Posterior cingulate gyrus (tissue), 11 donors: ENCODE measurements at regions not wholly inside any gene's neighbourhood (a gene's known extent, or its start where the extent isn't known, plus 50 kb on each side); places are given as distances from the start of the nearest gene placed in this dataset.
"Not testable (repeated sequence)": the region's sequence is repeated elsewhere in the genome, so short reads cannot be mapped to it uniquely, and the experiment has no call there.

Experiments used
- DNase-seq, 10 donors: peaks; one replicate each; pipeline versions ENCODE4 v3.0.0 to v3.0.0-alpha.2; 2020 to 2021; ENCODE audit warnings: mixed read lengths in 3 of 10
- intact Hi-C: fragments of 100-400 bp; cut with DNase I; formaldehyde crosslinking; loops from one replicate; pipeline ENCODE4 v1.15.1; 2023

DNA sequence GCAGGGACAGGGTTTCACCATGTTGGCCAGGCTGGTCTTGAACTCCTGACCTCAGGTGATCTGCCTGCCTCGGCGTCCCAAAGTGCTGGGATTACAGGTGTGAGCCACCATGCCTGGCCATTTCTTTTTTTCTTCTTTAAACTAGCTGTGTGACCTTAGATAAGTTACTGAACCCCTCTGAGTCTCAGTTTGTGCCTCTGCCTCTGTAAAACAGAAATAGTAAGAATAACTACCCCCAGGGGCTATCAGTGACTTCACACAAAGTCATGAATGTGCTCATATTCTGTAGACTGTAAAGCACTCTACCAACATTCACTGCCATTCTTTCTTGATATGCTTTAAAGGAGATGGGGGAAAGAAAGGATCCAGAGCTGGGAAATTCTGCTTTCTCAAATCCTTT is 120.7 kb downstream of the RPLP1 start:
- DNase-seq, intact Hi-C loops: not testable (repeated sequence)

DNA sequence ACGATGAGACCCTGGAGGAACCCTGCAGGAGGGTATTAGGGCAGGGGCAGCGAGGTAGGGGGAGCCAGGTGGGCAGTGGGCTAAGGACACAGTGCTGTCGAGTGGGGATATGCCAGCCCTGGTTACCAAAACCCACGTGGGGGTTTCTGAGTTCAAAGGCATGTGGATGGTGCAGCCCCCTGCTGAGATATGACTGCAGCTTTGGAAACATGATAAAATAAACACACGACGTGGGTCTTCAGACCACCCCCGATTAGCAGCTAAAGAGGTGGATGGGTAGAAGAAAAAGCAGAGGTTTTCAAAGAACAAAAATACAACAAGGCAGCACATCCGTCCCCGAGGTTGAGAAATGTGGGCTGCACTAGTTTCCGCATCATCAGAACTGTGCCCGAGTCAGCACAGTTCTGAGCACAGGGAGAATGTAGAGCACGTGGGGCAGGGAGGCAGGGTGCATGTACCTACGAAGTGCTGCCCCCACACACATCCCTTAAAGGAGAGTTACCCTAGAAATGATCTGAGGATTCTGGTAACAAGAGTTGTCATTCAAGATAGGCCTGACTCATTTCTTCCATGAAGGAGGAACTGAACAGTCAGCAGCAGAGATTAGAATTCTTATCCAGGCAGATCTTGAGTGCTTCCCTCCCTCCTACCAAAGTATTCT is 121.3 kb downstream of the RPLP1 start:
- intact Hi-C loops = no loop called here
- no peak for DNase-seq

DNA sequence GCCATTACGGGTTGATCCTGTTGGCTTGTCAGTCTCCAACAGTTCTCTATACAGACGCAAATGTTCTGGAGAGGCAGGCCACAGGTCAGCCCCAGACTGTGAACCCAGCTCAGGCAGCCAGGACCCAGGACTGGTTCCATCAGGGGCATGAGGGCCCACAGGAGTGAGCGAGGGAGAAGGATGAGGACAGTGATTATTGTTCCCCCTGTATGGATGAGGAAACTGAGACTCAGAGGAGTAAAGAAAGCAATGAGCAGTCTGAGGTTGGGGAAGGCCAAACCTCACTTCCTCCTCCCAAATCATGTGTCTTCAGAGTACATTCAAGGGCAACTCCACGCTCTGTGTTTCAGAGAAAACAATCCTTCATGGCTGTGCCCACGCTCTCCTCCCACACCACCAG is 121.9 kb downstream of the RPLP1 start:
- intact Hi-C loops = no loop called here
- no peak for DNase-seq

DNA sequence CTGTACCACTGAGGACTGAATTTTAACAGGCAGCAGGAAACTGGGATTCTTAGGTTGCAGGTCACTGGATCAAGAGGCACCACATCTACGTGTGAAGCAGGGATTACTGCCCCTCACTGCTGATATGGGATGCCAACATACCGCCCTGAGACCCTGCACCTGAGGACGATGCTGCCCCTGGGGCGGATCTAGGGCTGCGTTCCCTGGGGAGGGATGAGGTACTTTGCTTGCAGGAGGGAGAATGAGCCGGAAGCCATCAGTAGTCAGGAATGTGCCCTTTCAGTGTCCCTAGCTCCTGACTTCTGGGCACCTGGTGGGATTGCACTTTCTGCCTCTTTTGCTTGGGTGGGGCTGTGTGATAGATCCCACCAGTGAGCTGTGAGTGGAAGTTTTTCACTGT is 122.8 kb downstream of the RPLP1 start:
- intact Hi-C loops = loop anchor here (5.0 kb wide), 3 partner anchors 522 to 912 kb away; partner anchors contain the start of gene TLE3
- no peak for DNase-seq

DNA sequence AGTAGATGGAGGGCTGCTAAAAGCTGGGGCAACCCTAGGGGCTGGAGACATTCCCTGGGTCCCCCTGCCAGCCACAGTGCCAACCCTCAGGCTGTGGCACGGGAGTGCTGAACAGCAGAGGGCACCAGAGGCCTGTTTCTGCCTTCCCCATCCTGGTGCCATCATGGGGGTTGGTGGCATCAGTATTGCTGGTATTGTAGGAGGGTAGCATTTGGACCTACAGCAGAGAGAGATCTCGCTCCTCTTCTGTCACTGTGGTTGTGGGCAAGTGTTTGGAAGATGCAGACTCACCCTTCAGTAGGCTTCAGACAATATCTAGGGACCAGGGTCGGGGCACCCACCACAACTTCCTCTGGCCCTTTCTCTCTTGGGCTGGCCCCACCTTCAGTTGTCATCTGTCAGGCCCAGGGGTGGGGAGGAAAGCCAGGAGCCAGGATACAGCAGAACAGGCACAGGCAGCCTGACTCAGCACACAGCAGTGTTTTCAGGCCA is 123.5 kb downstream of the RPLP1 start:
- intact Hi-C loops = loop anchor here (5.0 kb wide), 3 partner anchors 521 to 911 kb away; partner anchors contain the start of gene TLE3
- peak; percentile 45 to 95 (median 70) for DNase-seq

DNA sequence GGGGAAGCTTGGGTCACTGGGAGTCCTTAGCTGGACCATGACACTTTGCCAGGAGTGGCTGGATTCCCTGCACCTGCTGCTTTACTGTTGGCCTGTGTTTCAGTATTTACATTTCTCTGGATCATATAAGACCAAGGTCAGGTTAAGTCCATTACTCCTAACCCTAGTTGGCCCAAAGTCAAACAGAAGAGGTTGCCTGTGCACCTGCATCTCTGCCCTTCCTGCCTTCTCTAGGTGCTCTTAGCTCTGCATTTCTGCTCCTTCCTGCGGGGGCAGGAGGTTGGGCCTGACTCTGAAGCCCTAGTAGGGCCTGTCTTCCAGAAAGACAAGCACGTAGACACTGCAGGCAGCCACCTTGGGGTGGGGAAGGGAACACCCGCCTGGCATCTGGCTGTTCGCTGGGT is 124.3 kb downstream of the RPLP1 start:
- DNase-seq = no peak
- intact Hi-C loops = loop anchor here (5.0 kb wide), 3 partner anchors 520 to 910 kb away; partner anchors contain the start of gene TLE3

DNA sequence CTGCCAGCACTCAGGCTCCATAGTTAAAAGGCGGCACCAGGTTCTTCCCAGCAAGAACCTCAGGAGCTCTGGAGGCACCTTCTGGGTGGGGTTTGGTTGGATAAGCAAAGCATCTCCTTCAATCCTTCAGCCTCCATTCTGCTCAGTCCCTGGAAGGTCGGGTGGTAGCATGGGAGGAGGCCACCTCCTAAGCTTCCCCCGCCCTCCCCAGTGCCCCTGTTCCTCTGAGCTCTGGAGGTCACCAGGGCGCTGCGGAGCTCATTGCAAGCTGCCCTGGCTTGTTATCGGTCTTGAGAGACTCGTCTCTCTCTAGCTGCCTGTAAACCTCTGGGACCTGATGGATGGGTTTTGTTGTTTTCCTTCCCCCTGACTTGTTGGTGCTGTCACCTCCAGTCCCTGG is 124.8 kb downstream of the RPLP1 start:
- intact Hi-C loops = loop anchor here (5.0 kb wide), 3 partner anchors 520 to 910 kb away; partner anchors contain the start of gene TLE3
- DNase-seq = peak in 1 of 10 donors; percentile 54

DNA sequence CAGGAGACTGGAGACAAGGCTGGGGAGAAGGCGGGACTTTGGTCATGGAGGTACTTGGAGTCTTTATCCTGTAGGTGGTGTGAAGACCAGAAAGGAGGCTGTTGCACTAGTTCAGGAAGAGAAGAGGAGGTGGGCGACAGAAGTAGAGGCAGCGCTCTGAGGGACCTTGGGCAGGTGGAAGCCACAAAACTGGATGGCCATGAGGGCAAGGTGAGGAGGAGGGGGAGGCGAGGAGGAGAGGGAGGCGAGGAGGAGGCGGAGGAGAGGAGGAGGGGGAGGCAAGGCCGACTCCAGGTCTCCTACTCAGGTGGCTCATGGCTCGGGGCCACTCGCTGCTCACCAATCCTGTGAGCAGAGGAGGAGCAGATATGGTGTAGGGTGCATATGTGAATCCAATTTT is 125.6 kb downstream of the RPLP1 start:
- peak in 1 of 10 donors; percentile 74 for DNase-seq
- intact Hi-C loops = loop anchor here (5.0 kb wide), 3 partner anchors 519 to 909 kb away; partner anchors contain the start of gene TLE3

DNA sequence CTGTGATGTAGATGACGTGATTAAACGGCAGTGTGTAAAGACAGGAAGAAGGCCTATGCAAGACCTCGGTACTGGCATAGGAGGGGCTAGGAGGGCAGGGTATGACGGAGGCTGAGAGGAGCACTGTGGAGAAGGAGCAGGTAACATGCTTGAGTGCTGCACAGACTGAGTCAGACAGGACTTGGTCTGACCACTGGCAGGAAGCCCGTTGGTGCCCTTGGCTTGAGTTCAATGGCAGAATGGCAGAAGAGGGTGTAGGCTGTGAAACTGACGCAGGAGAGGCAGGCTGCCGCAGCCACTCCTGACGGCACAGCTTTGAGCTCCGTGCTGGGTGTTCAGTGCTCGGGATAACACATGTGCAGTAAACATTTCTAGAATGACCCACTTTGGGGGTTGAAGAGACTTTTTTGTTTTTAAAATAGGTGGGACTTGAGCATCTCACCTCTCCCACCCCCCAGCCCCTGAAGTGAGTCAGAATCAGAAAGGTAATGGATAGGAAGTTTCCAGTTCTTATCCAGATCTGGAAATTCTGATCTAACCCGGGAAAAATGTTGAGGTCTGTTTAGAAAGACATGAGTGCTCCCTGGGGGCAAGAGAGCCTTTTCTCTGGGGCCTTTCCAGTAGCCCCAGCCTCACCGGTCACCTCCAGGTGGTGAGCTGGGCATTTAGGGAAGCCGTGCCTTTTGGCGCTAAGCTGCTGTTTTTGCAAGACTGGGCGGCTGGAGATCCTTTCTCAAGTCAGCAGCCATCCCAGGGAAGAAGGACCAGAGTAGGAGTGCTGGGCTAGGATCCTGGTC is 126.4 kb downstream of the RPLP1 start:
- intact Hi-C loops = loop anchor here (5.0 kb wide), 3 partner anchors 518 to 908 kb away; partner anchors contain the start of gene TLE3
- DNase-seq = peak in 1 of 10 donors; percentile 72

DNA sequence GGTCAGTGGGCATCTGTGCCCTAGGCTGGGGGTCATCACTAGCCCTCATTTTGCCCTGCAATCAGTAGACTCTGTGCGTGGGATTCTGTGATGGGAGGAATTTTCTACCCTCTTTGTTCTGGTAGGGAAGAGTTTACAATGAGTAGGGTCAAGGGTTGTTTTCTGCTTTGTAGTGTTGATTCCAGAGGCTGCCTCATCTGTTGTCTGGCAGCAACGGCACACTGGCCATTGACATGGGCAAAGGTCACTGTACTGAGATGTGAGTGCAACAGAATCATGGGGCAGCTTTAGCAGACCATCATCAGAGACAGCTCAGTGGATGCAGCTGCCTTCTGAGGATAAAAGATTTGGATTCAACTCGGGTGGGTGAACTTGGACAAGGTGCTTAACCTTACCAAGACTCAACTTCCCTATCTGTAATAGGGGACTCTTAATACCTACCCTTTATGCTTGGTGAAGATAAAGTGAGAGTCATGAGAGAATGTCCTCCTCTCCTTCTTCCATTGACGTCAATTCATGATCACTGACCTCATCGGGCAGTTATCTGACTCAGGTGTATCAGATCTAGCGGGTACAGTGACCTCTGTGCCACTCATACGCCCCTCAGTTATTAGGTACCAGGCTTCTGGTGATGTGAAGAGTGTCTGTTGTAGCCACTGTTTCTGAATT is 127.5 kb downstream of the RPLP1 start:
- DNase-seq = no peak
- intact Hi-C loops = loop anchor here (5.0 kb wide), 3 partner anchors 517 to 907 kb away; partner anchors contain the start of gene TLE3

DNA sequence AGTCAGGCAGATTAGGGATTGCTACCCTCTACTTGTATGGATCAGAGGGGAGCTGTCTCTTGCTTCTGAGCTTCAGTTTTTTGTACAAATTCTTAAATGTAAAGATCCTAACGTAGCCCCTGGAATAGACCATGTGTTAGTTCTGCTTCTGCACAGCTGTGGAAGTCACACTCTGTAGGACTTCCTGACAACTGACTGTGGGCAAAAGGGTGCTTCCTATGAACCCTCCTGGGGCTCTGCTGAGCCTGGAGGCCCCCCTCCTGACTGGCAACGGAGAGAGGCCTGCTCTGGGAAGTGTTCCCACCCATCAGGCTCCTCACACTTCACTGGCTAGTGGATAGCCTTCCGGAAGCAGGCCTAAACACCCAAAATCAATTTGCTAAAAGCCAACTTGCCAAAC is 131.0 kb downstream of the RPLP1 start:
- DNase-seq = no peak
- intact Hi-C loops = no loop called here

DNA sequence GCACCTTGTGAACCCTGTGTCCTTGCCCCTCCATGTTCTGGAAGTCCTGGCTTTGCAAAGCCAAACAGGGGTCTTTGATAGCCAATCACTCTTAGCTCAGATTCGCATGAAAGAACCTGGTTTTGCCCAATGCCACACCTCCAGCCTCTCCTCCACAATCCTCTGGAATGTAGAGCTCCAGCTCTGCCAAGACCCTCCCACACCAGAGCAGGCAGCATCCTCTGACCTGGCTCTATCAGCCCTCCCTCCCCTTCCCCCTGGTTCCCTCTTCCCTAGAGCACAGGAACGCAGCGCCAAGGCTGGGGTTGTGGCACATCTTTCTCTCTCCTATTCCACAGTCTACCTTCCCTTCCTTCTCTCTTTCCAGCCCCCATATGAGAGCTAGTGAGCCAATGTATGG is 133.3 kb downstream of the RPLP1 start:
- DNase-seq = no peak
- intact Hi-C loops = no loop called here

DNA sequence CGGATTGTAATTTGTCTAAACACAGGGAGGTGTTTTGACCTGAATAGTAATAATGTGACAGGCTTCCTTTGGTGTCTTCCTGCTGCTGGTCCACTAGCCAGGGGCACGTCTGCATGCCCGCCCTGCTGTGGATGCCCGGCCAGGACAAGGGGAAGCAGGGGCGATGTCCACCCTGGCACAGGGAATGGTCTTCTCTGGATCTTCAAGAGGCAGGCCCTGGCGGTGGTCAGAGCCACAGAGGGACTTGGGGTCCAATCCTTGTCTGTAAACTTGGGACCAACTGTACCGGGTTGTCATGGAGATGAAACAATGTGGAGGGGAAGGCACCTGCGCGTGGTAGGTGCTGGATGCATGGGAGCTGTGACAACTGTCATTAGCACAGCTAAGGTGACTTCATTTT is 134.1 kb downstream of the RPLP1 start:
- no peak for DNase-seq
- intact Hi-C loops = no loop called here

DNA sequence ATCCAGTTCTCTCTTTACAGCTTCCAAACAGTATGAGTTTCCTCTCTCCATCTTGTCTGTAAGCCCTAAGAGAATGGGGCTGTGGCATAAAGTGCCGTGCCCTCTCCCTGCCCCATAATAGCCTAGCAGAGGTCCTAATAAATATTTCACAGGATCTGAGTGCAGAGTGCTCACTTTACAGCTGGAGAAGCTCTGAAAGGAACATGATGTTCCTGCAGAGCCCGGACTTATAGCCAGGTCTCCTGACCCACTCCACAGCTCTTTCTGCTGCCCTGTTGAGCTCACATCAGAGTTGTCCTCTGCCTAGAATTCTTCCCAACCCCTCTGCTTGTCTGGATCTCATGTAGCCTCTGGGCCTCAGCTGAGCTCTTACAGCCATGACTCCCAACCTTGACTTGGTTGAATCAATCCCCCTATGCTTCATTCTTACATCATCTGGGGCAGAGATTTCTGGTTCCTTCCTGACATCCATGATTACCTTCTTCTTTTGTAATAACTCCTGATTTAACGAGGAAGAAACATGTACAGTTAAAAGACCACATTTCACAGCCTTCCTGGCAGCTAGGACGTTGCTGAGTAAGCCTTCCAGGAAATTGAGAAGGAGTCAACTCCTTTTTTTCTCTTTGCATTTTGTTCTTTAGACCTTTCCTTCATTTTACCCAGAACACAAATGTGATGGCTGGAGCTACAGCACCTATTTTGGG is 135.3 kb downstream of the RPLP1 start:
- no peak for DNase-seq
- intact Hi-C loops = no loop called here

DNA sequence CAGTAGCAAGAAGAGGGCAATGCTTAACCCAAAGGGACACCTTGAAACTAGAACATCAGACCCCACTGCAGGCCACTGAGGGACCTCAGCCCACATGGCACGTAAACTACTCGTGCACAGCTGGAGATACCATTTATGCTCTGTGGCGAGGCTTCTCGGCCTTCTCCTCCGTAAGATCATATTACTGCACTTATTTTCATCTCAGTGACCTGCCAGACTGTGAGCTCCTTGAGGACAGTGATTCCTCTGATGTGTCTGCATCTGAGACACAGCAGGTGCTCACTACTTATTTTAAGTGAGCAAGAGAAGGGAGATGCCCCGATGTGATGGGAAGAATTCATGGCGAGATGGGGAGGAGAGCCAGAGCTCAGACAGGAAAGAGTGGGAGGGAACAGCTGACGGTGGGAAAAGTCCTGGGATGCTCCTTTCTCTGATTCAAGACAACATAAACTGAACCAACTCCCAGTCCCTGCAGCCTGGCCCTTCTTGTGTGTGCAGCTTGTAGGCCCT is 137.6 kb downstream of the RPLP1 start:
- intact Hi-C loops = no loop called here

DNA sequence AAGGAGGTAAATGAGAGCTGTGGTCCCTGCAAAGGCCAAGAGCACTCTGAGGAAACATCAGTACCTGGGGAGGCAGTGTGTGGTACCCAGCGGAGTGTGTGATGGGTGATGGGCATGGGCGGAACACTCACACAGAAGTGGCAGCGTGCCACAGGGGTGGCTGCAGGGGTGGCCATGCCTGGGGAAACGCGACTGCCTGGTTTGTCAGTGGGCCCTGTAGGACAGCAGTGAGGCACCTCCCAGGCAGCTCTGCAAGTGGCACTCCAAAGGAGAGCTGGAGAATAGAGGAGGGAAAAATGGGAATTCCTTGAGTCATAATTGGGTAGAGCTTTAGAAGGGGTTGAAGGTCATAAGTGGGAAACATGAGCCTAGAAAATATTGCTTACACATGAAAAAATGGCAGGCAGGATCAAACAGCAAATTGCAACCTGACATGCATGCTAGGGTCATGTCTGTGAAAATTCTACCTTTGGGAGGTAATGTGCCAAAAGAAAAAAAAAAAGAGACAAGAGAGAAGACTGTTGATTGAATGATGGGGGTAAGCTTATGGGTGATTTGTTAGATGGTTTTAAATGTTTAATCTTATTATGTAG is 138.4 kb downstream of the RPLP1 start:
- no peak for DNase-seq
- intact Hi-C loops = no loop called here

More for the DNA sequence above, 137.6 kb downstream of the RPLP1 start:
- DNase-seq = peak in 1 of 10 donors; percentile 14

DNA sequence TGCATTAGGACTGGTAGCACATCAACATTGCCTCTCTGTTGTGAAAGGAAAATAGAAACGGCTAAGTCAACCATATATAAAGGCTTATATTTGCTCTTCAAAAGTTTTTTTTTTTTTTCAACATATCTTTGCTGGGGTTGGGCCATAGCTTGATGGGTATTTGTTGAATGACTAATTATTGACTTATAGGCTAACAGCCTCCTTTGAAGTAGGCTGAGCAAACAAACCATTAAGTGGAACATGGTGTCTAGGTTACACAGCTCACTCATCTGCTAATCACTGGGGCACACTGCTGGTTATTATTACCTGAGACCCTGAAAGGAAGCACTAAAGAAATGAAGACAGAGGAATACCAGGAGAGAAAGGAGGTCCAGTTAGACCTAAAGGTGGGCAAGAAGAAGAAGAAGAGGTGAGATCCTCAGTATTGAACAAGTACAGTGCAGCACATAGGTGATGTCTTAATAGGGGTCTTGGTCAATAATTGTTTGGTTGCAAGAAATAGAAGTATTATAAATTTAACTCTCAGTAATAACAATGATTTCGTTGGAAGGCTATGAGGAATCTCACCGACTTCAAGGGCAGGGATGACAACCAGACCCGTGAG is 139.4 kb downstream of the RPLP1 start:
- DNase-seq = no peak
- intact Hi-C loops = no loop called here

DNA sequence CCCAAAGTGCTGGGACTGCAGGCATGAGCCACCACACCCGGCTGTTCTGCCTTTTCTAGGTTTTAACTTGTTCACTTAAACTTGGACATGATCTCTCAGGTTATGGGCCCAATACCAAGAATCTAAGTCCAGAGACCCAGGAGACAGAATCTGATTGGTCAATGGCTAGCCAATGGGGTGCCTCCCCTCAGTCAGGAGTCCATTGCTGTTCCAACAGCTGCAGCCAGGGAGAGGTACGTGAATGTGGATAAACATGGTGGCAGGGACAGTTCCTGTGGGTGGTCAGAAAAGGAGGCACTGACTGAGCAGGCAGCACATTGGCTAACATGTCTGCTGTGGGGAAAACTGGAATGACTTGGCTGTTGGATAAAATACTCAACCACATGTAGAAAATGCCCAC is 140.3 kb downstream of the RPLP1 start:
- intact Hi-C loops = no loop called here
- DNase-seq = no peak

DNA sequence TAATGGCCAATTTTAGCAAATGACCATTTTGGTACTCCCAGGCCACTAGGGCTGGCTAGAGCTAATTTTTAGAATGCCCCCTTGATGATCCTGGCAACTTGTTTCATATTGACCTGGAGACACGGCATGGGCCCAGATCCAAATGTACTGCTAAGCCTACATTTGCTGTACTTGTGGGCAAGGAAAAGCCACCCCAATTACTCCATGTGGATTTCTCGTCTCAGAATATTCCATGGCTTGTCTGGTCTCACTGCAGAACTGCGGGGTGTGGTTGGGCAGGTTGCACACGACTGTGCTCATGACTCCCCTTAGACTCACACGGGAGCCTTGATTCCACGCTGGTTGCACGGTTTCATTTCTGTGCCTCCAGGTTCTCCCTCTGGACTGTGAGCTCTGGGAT is 140.9 kb downstream of the RPLP1 start:
- no peak for DNase-seq
- intact Hi-C loops = no loop called here
